RWPE2 (cell line): ENCODE measurements at regions not wholly inside any gene's neighbourhood (a gene's known extent, or its start where the extent isn't known, plus 50 kb on each side); places are given as distances from the start of the nearest gene placed in this dataset.

Experiments
- ATAC-seq: fragments of 200-7000 bp; cut with Tn5 transposase; 3 replicates; pipeline ENCODE4 v1.9.1; 2021; ENCODE audit warnings: low read depth
- DNase-seq: peaks from one replicate; pipeline ENCODE4 v3.0.0-alpha.2; 2020; ENCODE audit warnings: low spot score
- H3K27ac ChIP-seq: fragments of 450-650 bp; 2 replicates; pipeline ENCODE4 v1.5.1; 2017; ENCODE audit warnings: mild to moderate bottlenecking; ENCODE audit not compliant: poor library complexity, severe bottlenecking
- H3K27me3 ChIP-seq: fragments of 250-450 bp; sonication (Bioruptor Pico); 2 replicates; pipeline ENCODE4 v1.5.1; 2021; ENCODE audit warnings: mild to moderate bottlenecking, moderate library complexity; ENCODE audit not compliant: insufficient read depth, poor library complexity, severe bottlenecking
- H3K36me3 ChIP-seq: fragments of 250-450 bp; sonication (Bioruptor Pico); 2 replicates; pipeline ENCODE4 v1.5.1; 2020; ENCODE audit warnings: low read depth, mild to moderate bottlenecking, moderate library complexity
- H3K4me1 ChIP-seq: fragments of 250-450 bp; sonication (Bioruptor Pico); 2 replicates; pipeline ENCODE4 v1.5.1; 2021; ENCODE audit warnings: mild to moderate bottlenecking, moderate library complexity; ENCODE audit not compliant: insufficient read depth, poor library complexity, severe bottlenecking
- H3K4me3 ChIP-seq: fragments of 250-450 bp; sonication (Bioruptor Pico); 2 replicates; pipeline ENCODE4 v1.5.1; 2021; ENCODE audit warnings: mild to moderate bottlenecking, moderate library complexity; ENCODE audit not compliant: severe bottlenecking
- H3K9me3 ChIP-seq: fragments of 250-450 bp; sonication (Bioruptor Pico); 2 replicates; pipeline ENCODE4 v1.5.1; 2021; ENCODE audit warnings: mild to moderate bottlenecking, moderate library complexity; ENCODE audit not compliant: severe bottlenecking
- CTCF ChIP-seq: fragments of 450-650 bp; IDR thresholded peaks from one replicate; pipeline ENCODE4 v1.5.1; 2017; ENCODE audit warnings: mild to moderate bottlenecking, moderate library complexity; ENCODE audit not compliant: poor library complexity, severe bottlenecking

- Histone ChIP-seq H3K4me3 (no peak overlapping the region), H3K9me3 (no peaks in the 10 kb centered on the region), H3K27ac (no peak overlapping the region), H3K4me1 (no peaks in the 10 kb centered on the region), H3K36me3 (peaks cover 4% of the 10 kb centered on the region; the same call in 1 of the 2 replicates), H3K27me3 (no peaks in the 10 kb centered on the region)
- ATAC-seq (no peak), DNase-seq (no peak)
- no peak for TF ChIP-seq CTCF
These were observed 83.5 kb upstream of the SPRY1 start for GRCh38 chr4:123312951-123313592.

GRCh38 chr4:123315617-123316016, 81.0 kb upstream of the SPRY1 start:
- no peak for TF ChIP-seq CTCF
- peaks cover 4% of the 10 kb centered on the region; the same call in 1 of the 2 replicates for H3K36me3 ChIP-seq
- H3K27me3 ChIP-seq = no peaks in the 10 kb centered on the region
- H3K4me3 ChIP-seq = no peak overlapping the region
- no peak overlapping the region for H3K27ac ChIP-seq
- DNase-seq (no peak), ATAC-seq (no peak)
- no peaks in the 10 kb centered on the region for H3K9me3 ChIP-seq
- no peaks in the 10 kb centered on the region for H3K4me1 ChIP-seq

GRCh38 chr4:123317211-123317610, 79.4 kb upstream of the SPRY1 start:
- DNase-seq = no peak
- Histone ChIP-seq H3K27ac (no peak overlapping the region), H3K4me3 (no peak overlapping the region), H3K4me1 (no peaks in the 10 kb centered on the region), H3K36me3 (peaks cover 4% of the 10 kb centered on the region; the same call in 1 of the 2 replicates), H3K9me3 (peaks cover 5% of the 10 kb centered on the region), H3K27me3 (no peaks in the 10 kb centered on the region)
- TF ChIP-seq CTCF = no peak
- ATAC-seq = no peak

- ATAC-seq = no peak
- H3K9me3 ChIP-seq = peaks cover 5% of the 10 kb centered on the region
- no peak overlapping the region for H3K27ac ChIP-seq
- no peak overlapping the region for H3K4me3 ChIP-seq
- no peak for DNase-seq
- peaks cover 4% of the 10 kb centered on the region; the same call in 1 of the 2 replicates for H3K36me3 ChIP-seq
- no peaks in the 10 kb centered on the region for H3K27me3 ChIP-seq
- TF ChIP-seq CTCF = no peak
- no peaks in the 10 kb centered on the region for H3K4me1 ChIP-seq
These were observed 77.0 kb upstream of the SPRY1 start for GRCh38 chr4:123319639-123320038.

- DNase-seq (no peak), ATAC-seq (no peak)
- no peak overlapping the region for H3K4me3 ChIP-seq
- H3K36me3 ChIP-seq = no peaks in the 10 kb centered on the region
- H3K27ac ChIP-seq = no peak overlapping the region
- TF ChIP-seq CTCF = no peak
- no peaks in the 10 kb centered on the region for H3K27me3 ChIP-seq
- peaks cover 5% of the 10 kb centered on the region for H3K9me3 ChIP-seq
- H3K4me1 ChIP-seq = no peaks in the 10 kb centered on the region
These were observed 72.6 kb upstream of the SPRY1 start for GRCh38 chr4:123323998-123324397.
